ENCODE measurements at regions not wholly inside any gene's neighbourhood (a gene's known extent, or its start where the extent isn't known, plus 50 kb on each side); places are given as distances from the start of the nearest gene placed in this dataset.

DNA sequence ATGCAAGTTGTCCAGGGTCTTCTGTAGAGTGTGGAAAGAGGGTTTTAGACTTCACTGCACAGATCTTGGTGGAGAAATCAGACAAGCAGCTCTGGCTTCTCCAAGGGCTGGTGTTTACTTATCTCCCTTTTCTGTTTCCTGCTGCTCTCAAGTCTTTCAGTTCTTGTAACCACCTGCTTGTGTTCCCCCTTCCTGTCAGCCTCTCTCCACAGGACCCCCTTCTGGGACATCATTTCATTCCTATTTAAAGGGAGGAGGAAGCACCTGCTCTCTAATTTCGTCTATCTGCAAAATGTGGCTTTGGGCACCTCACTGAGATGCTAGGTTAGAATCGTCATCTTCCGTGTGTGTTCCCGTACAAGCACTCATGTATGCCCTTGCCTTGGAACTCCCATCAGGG lies 636.2 kb downstream of the MTRR start:
- H3K4me1 ChIP-seq (ENCODE audit: insufficient read depth, low read length, poor library complexity, severe bottlenecking) = no peaks in the 10 kb centered on the region
- no peaks in the 10 kb centered on the region for H3K9me3 ChIP-seq (ENCODE audit: low read length)
- intact Hi-C loops (cut with micrococcal nuclease; ENCODE audit: unreplicated experiment) = no loop called here
- TF ChIP-seq EZH2phosphoT487 (IDR thresholded peaks at IDR 0.05; ENCODE audit: borderline replicate concordance, low read depth, low read length) = no peak
- TF ChIP-seq, protein P1, sequence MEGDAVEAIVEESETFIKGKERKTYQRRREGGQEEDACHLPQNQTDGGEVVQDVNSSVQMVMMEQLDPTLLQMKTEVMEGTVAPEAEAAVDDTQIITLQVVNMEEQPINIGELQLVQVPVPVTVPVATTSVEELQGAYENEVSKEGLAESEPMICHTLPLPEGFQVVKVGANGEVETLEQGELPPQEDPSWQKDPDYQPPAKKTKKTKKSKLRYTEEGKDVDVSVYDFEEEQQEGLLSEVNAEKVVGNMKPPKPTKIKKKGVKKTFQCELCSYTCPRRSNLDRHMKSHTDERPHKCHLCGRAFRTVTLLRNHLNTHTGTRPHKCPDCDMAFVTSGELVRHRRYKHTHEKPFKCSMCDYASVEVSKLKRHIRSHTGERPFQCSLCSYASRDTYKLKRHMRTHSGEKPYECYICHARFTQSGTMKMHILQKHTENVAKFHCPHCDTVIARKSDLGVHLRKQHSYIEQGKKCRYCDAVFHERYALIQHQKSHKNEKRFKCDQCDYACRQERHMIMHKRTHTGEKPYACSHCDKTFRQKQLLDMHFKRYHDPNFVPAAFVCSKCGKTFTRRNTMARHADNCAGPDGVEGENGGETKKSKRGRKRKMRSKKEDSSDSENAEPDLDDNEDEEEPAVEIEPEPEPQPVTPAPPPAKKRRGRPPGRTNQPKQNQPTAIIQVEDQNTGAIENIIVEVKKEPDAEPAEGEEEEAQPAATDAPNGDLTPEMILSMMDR (conservative IDR thresholded peaks at IDR 0.05; ENCODE audit: low read length) = no peak
- no peak overlapping the region for H2AFZ ChIP-seq (ENCODE audit: low read length)
- ChIA-PET POLR2A (interaction anchor here (0.9 kb wide), 1 partner anchor 12 kb away, joined by 3 read pairs; no protein-coding TSS in a partner anchor), CTCF (ENCODE audit: unreplicated experiment) (no interaction called here)
- no peaks in the 10 kb centered on the region for H4K20me1 ChIP-seq (ENCODE audit: insufficient read depth, low read length)
- no peak overlapping the region for H3K4me3 ChIP-seq (ENCODE audit: low read depth, low read length, poor library complexity, severe bottlenecking)
- no peak overlapping the region for H3K4me2 ChIP-seq (ENCODE audit: low read length)
- H3K36me3 ChIP-seq (ENCODE audit: insufficient read depth, low read length) = no peaks in the 10 kb centered on the region
- no TSS peak for BruUV-seq (replicated peaks)
- DNase-seq (ENCODE audit: low spot score) = no peak
- no peaks in the 10 kb centered on the region for H3K9me2 ChIP-seq (ENCODE audit: insufficient read depth, low read length)
- H3K27ac ChIP-seq (ENCODE audit: low read depth, low read length, poor library complexity, severe bottlenecking) = no peak overlapping the region
- no peaks in the 10 kb centered on the region for H3K79me2 ChIP-seq (ENCODE audit: insufficient read depth, low read depth, low read length)

DNA sequence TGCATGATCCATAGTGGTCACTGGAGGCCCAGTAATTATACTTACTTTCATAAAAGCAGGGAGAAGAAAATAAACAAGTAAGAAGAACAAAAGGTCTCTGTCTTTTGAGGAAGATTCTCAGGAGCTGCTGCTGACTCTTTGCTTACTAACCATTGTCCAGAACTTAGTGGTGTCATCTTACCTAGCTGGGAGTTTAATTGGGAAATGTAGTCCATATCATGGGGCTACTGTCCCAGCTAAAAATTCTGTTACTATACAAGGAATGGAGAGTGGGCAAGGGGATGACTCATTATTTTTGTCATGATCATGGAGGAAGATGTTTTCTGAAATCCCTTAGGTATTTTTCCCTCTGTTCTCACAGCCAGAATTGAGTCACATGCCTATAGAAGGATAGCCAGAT lies 639.3 kb downstream of the MTRR start:
- BruUV-seq (replicated peaks) = no TSS peak
- TF ChIP-seq, protein P1 (conservative IDR thresholded peaks at IDR 0.05; ENCODE audit: low read length) = no peak
- TF ChIP-seq EZH2phosphoT487 (IDR thresholded peaks at IDR 0.05; ENCODE audit: borderline replicate concordance, low read depth, low read length) = no peak
- H3K9me3 ChIP-seq (ENCODE audit: low read length) = no peaks in the 10 kb centered on the region
- DNase-seq (ENCODE audit: low spot score) = no peak
- H3K4me1 ChIP-seq (ENCODE audit: insufficient read depth, low read length, poor library complexity, severe bottlenecking) = no peaks in the 10 kb centered on the region
- no peak overlapping the region for H3K27ac ChIP-seq (ENCODE audit: low read depth, low read length, poor library complexity, severe bottlenecking)
- H3K4me3 ChIP-seq (ENCODE audit: low read depth, low read length, poor library complexity, severe bottlenecking) = no peak overlapping the region
- no peak overlapping the region for H3K4me2 ChIP-seq (ENCODE audit: low read length)
- H3K79me2 ChIP-seq (ENCODE audit: insufficient read depth, low read depth, low read length) = no peaks in the 10 kb centered on the region
- ChIA-PET POLR2A (no interaction called here), CTCF (ENCODE audit: unreplicated experiment) (no interaction called here)
- no peak overlapping the region for H2AFZ ChIP-seq (ENCODE audit: low read length)
- no peaks in the 10 kb centered on the region for H3K9me2 ChIP-seq (ENCODE audit: insufficient read depth, low read length)
- no peaks in the 10 kb centered on the region for H4K20me1 ChIP-seq (ENCODE audit: insufficient read depth, low read length)
- intact Hi-C loops (cut with micrococcal nuclease; ENCODE audit: unreplicated experiment) = no loop called here
- H3K36me3 ChIP-seq (ENCODE audit: insufficient read depth, low read length) = no peaks in the 10 kb centered on the region

DNA sequence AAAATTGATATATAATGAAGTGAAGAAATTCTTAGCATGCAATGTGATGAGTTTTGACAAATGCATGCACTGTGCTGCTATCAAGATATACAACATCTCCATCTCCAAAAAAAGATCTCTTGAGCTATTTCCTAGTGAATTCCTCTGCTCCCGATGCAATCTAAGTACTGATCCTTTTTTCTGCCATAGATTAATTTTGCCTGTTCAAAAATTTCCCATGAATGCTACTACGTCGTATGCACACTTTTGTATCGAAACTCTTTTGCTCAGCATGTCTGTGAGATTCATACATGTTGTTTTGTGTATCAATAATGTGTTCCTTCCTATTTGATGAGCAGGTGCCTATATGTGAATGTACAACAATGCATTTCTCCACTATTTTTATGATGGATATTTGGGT lies 647.4 kb downstream of the MTRR start:
- no peaks in the 10 kb centered on the region for H3K9me3 ChIP-seq (ENCODE audit: low read length)
- H3K36me3 ChIP-seq (ENCODE audit: insufficient read depth, low read length) = no peaks in the 10 kb centered on the region
- no peak overlapping the region for H2AFZ ChIP-seq (ENCODE audit: low read length)
- no peaks in the 10 kb centered on the region for H4K20me1 ChIP-seq (ENCODE audit: insufficient read depth, low read length)
- no peaks in the 10 kb centered on the region for H3K4me1 ChIP-seq (ENCODE audit: insufficient read depth, low read length, poor library complexity, severe bottlenecking)
- no peak overlapping the region for H3K4me2 ChIP-seq (ENCODE audit: low read length)
- TF ChIP-seq, protein P1 (conservative IDR thresholded peaks at IDR 0.05; ENCODE audit: low read length) = no peak
- TF ChIP-seq EZH2phosphoT487 (IDR thresholded peaks at IDR 0.05; ENCODE audit: borderline replicate concordance, low read depth, low read length) = no peak
- no peak overlapping the region for H3K4me3 ChIP-seq (ENCODE audit: low read depth, low read length, poor library complexity, severe bottlenecking)
- no TSS peak for BruUV-seq (replicated peaks)
- no peak overlapping the region for H3K27ac ChIP-seq (ENCODE audit: low read depth, low read length, poor library complexity, severe bottlenecking)
- no peak for DNase-seq (ENCODE audit: low spot score)
- no peaks in the 10 kb centered on the region for H3K9me2 ChIP-seq (ENCODE audit: insufficient read depth, low read length)
- intact Hi-C loops (cut with micrococcal nuclease; ENCODE audit: unreplicated experiment) = no loop called here
- POLR2A ChIA-PET = no interaction called here
- no peaks in the 10 kb centered on the region for H3K79me2 ChIP-seq (ENCODE audit: insufficient read depth, low read depth, low read length)
- CTCF ChIA-PET (ENCODE audit: unreplicated experiment) = no interaction called here
